H54 (cell line): ENCODE measurements at regions not wholly inside any gene's neighbourhood (a gene's known extent, or its start where the extent isn't known, plus 50 kb on each side); places are given as distances from the start of the nearest gene placed in this dataset.
A peak's percentile ranks its signal among the peaks of the same experiment; 100 is the strongest.
"Not testable (repeated sequence)": the region's sequence is repeated elsewhere in the genome, so short reads cannot be mapped to it uniquely, and the experiment has no call there.

ENCODE experiments used
- DNase-seq: peaks from one replicate; pipeline ENCODE4 v3.0.0; 2011; ENCODE audit warnings: low spot score, mixed read lengths; ENCODE audit not compliant: insufficient read length
- FAIRE-seq: peaks from 3 replicates; lab custom pipeline; 2011; peaks lifted over from hg19 to GRCh38; lab: Jason Lieb, UNC
- POLR2A ChIP-seq: IDR thresholded peaks from 2 replicates; pipeline ENCODE4 v1.6.1; 2011; ENCODE audit warnings: low read depth, mild to moderate bottlenecking, low read length

DNA sequence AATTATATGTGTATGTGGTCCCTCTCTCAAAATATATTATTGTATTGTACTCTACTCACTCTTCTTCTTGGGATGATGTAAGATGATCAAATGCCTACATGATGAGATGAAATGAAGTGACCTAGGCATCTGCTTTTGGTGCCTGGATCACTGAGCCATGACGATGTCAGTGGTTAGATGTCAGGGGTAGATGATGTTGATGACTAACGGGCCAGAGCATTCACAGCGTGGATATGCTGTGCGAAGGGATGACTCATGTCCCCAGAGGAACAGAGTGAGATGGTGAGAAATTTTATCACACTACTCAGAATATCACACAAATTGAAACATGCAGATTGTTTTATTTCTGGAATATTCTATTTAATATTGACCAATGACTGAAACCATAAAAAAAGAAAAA, 233.9 kb upstream of the CADM2 start:
- no peak for TF ChIP-seq POLR2A
- DNase-seq = peak; percentile 33
- FAIRE-seq = peak; percentile 98

DNA sequence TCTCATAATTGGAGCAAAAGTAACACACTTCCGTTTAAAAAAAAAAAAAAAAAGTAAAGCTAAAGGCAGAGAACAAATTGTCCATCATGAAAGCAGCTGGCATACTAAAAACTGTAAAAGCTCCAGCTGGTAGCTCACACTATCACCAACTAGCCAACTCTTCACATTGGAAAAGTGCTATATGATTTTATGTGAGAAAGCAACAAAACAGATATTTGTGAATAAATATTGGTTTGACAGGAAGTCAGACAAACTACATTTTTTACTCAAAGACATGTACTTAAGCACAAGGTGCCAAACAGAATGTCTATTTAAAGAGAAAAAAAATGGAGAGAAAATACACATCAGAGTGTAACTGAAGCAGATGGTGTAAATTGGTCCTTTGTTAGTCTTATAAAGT, 231.2 kb upstream of the CADM2 start:
- no peak for TF ChIP-seq POLR2A
- no peak for DNase-seq
- FAIRE-seq = no peak

DNA sequence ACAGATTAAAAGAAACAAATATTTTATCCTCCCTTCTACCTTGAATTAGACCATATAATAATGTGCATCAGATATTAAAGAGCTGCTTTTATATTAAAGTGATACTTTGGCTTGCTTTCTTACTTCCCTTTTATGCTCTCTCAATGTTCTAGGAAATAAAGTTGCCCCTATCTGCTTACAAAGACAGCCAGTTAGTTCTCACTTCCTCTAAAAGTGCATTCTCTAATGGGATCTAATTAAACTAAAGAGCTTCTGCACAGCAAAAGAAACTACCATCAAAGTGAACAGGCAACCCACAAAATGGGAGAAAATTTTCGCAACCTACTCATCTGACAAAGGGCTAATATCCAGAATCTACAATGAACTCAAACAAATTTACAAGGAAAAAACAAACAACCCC, 224.1 kb upstream of the CADM2 start:
- not testable (repeated sequence) for FAIRE-seq, DNase-seq

- DNase-seq (no peak), FAIRE-seq (no peak)
- no peak for TF ChIP-seq POLR2A
Observed at GRCh38 chr3:84738086-84738485, 220.7 kb upstream of the CADM2 start.

DNA sequence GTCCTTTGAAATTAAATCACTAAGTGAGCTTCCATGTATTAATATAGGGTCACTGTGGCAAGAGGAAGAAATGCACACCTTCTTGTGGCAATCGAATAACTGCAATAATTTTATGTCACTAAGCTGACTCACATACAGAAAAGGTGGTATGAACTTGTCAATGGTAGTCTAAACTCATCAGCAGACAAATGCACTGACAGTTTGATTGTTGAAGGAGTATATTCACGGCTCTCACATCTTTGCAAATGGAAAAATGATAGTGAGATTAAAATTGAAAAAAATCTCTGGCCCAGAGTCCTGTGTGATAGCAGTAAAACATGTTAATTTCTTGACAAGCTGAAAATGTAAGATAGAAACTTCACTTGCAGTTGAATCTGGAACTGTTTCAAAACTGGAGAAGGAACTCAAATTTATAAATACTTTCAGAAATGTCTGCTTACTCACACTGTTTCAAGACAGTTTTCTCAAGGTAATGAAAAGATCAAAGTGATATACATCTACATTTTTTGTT, 215.8 kb upstream of the CADM2 start:
- no peak for TF ChIP-seq POLR2A
- no peak for DNase-seq
- FAIRE-seq = no peak

- FAIRE-seq = no peak
- DNase-seq = no peak
- no peak for TF ChIP-seq POLR2A
Observed at GRCh38 chr3:84744130-84744529, 214.7 kb upstream of the CADM2 start.

DNA sequence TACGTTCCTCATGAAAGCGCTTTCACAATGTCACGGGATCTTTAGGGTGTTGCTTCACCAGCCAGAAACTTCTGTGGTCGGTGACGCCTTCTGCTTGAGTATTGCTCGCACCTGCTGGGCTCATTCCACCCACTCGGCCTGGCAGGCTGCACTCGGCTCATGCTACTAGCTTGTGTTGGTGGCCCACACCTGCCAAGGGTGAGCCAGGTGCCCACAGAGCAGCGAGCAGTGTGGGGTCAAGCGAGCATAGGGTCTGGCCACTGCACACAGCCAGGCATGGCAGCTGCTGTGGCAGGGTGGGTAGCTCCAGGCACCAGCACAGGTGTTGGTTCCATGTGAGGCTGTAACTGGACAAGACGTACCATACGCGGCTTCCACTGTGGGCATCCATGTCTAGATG, 202.9 kb upstream of the CADM2 start:
- no peak for TF ChIP-seq POLR2A
- FAIRE-seq = no peak
- DNase-seq = no peak

DNA sequence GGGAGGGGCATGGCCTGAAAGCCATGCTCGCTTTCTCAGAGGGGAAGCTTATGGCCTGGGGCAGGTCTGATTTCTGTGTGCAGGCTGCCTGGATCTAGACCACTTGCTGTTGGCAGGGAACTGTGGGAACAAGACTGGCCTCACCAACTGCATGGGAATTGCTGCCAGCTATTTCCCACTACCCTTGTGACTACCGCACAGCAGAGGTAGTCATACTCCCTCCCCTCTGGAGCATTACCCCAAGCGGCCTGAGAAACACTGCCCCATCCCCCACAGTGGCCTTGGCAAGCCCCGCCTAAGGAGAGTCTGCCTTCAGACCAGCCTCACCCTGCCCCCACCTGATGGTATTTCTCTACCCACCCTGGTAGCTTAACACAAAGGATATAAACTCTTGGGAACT, 199.4 kb upstream of the CADM2 start:
- FAIRE-seq (no peak), DNase-seq (no peak)
- TF ChIP-seq POLR2A = no peak

DNA sequence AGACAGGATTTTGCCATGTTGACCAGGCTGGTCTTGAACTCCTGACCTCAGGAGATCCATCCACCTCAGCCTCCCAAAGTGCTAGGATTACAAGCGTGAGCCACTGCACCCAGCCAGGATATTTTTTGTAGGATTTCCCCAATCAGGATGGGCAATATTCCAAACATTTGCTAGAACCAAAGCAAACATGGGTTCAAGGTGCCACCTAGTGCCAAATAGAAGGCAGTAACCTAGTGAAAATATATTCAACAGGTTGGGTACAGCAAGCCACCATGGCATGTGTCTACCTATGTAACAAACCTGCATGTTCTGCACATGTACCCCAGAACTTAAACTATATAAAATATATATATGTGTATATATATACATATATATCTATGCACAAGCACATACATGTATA, 185.9 kb upstream of the CADM2 start:
- no peak for DNase-seq
- TF ChIP-seq POLR2A = no peak
- no peak for FAIRE-seq

- no peak for DNase-seq
- TF ChIP-seq POLR2A = no peak
- no peak for FAIRE-seq
Observed at GRCh38 chr3:84783281-84783680, 175.5 kb upstream of the CADM2 start.

DNA sequence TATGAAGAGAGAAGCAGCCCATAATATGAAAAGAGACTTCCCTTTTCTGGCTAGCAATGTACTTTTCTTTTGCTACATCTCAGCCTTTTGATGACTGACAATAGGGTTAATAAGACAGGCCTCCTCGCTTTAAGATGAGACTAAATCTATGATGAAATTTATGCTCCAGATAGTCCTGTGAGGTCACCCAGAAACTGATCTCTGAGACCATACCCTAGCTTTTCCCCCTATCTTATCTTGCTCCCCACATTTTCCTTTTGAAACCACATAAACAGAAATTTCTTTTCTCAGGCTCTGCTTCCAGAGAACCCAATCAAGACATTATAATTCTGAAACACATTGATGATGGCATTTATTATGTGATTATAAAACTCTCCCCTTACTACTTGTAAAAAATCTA, 168.8 kb upstream of the CADM2 start:
- no peak for DNase-seq
- no peak for TF ChIP-seq POLR2A
- no peak for FAIRE-seq

GRCh38 chr3:84806958-84807357, 151.8 kb upstream of the CADM2 start:
- no peak for TF ChIP-seq POLR2A
- DNase-seq = no peak
- FAIRE-seq = no peak

DNA sequence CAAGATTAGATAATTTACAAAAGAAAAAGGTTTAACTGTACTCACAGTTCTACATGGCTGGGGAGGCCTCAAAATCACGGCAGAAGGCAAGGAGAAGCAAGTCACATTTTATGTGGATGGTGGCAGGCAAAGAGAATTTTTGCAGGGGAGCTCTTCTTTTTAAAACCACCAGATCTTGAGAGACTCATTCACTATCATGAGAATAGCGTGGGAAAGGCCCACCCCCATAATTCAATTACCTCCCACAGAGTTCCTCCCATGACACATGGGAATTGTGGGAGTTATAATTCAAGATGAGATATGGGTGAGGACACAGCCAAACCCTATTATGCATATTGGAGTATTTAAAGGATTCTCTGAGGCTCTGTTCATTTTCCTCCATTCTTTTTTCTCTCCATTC, 138.7 kb upstream of the CADM2 start:
- TF ChIP-seq POLR2A = no peak
- FAIRE-seq (no peak), DNase-seq (no peak)

DNA sequence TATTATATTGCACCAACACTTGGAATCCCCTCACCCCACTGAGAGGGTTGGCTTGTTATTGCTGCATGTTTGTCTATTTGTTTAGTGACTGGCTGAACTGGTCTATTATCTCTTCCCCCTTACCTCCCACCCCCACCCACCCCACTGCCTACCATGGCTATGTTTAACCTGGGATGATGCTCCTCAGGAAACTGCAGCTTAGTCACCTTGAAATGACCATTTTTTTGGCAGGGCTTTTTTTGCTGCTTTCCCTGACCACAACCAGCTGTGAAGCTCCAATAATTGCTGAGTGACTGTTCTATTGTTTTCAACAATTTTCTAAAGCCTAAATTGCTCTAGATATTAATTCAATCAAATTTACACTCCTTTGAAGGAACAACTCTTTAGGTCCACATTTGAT, 137.9 kb upstream of the CADM2 start:
- DNase-seq = no peak
- TF ChIP-seq POLR2A = no peak
- no peak for FAIRE-seq

- no peak for TF ChIP-seq POLR2A
- no peak for DNase-seq
- no peak for FAIRE-seq
Observed at GRCh38 chr3:84825817-84826216, 133.0 kb upstream of the CADM2 start.

- FAIRE-seq (no peak), DNase-seq (no peak)
- TF ChIP-seq POLR2A = no peak
Observed at GRCh38 chr3:84830476-84830875, 128.3 kb upstream of the CADM2 start.
